Tibial artery (tissue), 4 donors: ENCODE measurements at regions not wholly inside any gene's neighbourhood (a gene's known extent, or its start where the extent isn't known, plus 50 kb on each side); places are given as distances from the start of the nearest gene placed in this dataset.

Experiments
- DNase-seq, 2 donors: peaks; one replicate each; pipeline ENCODE4 v3.0.0-alpha.2; 2019
- H3K27ac ChIP-seq, 2 donors: fragments of 200-600 bp; sonication (generic) in 1 of 2; 1 replicate in 1 of 2; 2 replicates in 1 of 2; pipeline ENCODE4 v1.5.1; 2018 to 2019; ENCODE audit warnings: mild to moderate bottlenecking in 1 of 2
- H3K27me3 ChIP-seq, 2 donors: fragments of 200-600 bp; sonication (generic) in 1 of 2; one replicate each; pipeline versions ENCODE4 v1.5.1 to v1.6.0; 2016 to 2019
- H3K36me3 ChIP-seq, 3 donors: fragments of 200-600 bp; sonication (generic) in 2 of 3; one replicate each; pipeline ENCODE4 v1.5.1; 2016 to 2019; ENCODE audit warnings: mild to moderate bottlenecking in 2 of 3
- H3K4me1 ChIP-seq, 4 donors: fragments of 200-600 bp; sonication (generic) in 2 of 4; 1 replicate in 3 of 4; 2 replicates in 1 of 4; pipeline ENCODE4 v1.5.1; 2016 to 2019
- H3K4me3 ChIP-seq, 2 donors: fragments of 200-600 bp; sonication (generic) in 1 of 2; 1 replicate in 1 of 2; 2 replicates in 1 of 2; pipeline ENCODE4 v1.5.1; 2018 to 2019; ENCODE audit warnings: mild to moderate bottlenecking in 2 of 2
- H3K9me3 ChIP-seq, 3 donors: fragments of 200-600 bp; sonication (generic) in 1 of 3; one replicate each; pipeline ENCODE4 v1.5.1; 2016 to 2019
- CTCF ChIP-seq, 2 experiments: fragments of 200-600 bp in 1 of 2; fragments of 450-650 bp in 1 of 2; IDR thresholded peaks; one replicate each; pipeline ENCODE4 v1.5.1; 2017 to 2019; ENCODE audit warnings: antibody characterized with exemption in 2 of 2, mild to moderate bottlenecking in 1 of 2, moderate library complexity in 1 of 2
- intact Hi-C: fragments of 100-400 bp; cut with DNase I; formaldehyde crosslinking; loops from one replicate; pipeline ENCODE4 v1.15.0; 2023; ENCODE audit warnings: low total_unique reads

GRCh38 chr14:27085500-27085899 lies 487.7 kb upstream of the NOVA1 start:
- intact Hi-C loops = no loop called here
- no peak for DNase-seq
- Histone ChIP-seq H3K27ac (no peak overlapping the region), H3K9me3 (no peaks in the 10 kb centered on the region), H3K27me3 (no peaks in the 10 kb centered on the region), H3K36me3 (no peaks in the 10 kb centered on the region), H3K4me3 (no peak overlapping the region), H3K4me1 (no peaks in the 10 kb centered on the region)
- no peak for TF ChIP-seq CTCF (IDR thresholded peaks at IDR 0.05)

GRCh38 chr14:27090716-27091115 lies 492.9 kb upstream of the NOVA1 start:
- no peaks in the 10 kb centered on the region for H3K27me3 ChIP-seq
- no peaks in the 10 kb centered on the region for H3K9me3 ChIP-seq
- TF ChIP-seq CTCF (IDR thresholded peaks at IDR 0.05) = no peak
- H3K4me3 ChIP-seq = no peak overlapping the region
- H3K4me1 ChIP-seq = no peaks in the 10 kb centered on the region
- DNase-seq = no peak
- H3K27ac ChIP-seq = no peak overlapping the region
- H3K36me3 ChIP-seq = no peaks in the 10 kb centered on the region
- intact Hi-C loops = no loop called here

GRCh38 chr14:27091973-27092372 lies 494.1 kb upstream of the NOVA1 start:
- no peak for TF ChIP-seq CTCF (IDR thresholded peaks at IDR 0.05)
- intact Hi-C loops = no loop called here
- Histone ChIP-seq H3K9me3 (no peaks in the 10 kb centered on the region), H3K27ac (no peak overlapping the region), H3K4me1 (no peaks in the 10 kb centered on the region), H3K36me3 (no peaks in the 10 kb centered on the region), H3K27me3 (no peaks in the 10 kb centered on the region), H3K4me3 (no peak overlapping the region)
- no peak for DNase-seq

GRCh38 chr14:27096091-27096490 lies 498.3 kb upstream of the NOVA1 start:
- intact Hi-C loops = no loop called here
- no peaks in the 10 kb centered on the region for H3K9me3 ChIP-seq
- no peak for DNase-seq
- no peak overlapping the region for H3K4me3 ChIP-seq
- no peak for TF ChIP-seq CTCF (IDR thresholded peaks at IDR 0.05)
- H3K27ac ChIP-seq = no peak overlapping the region
- H3K36me3 ChIP-seq = no peaks in the 10 kb centered on the region
- no peaks in the 10 kb centered on the region for H3K27me3 ChIP-seq
- no peaks in the 10 kb centered on the region for H3K4me1 ChIP-seq

GRCh38 chr14:27098451-27098850 lies 500.6 kb upstream of the NOVA1 start:
- no peaks in the 10 kb centered on the region for H3K4me1 ChIP-seq
- H3K36me3 ChIP-seq = no peaks in the 10 kb centered on the region
- intact Hi-C loops = no loop called here
- no peak for DNase-seq
- no peak overlapping the region for H3K27ac ChIP-seq
- no peaks in the 10 kb centered on the region for H3K9me3 ChIP-seq
- no peak for TF ChIP-seq CTCF (IDR thresholded peaks at IDR 0.05)
- no peaks in the 10 kb centered on the region for H3K27me3 ChIP-seq
- H3K4me3 ChIP-seq = no peak overlapping the region

- Histone ChIP-seq H3K27me3 (no peaks in the 10 kb centered on the region), H3K27ac (no peak overlapping the region), H3K36me3 (no peaks in the 10 kb centered on the region), H3K4me3 (no peak overlapping the region), H3K4me1 (no peaks in the 10 kb centered on the region), H3K9me3 (no peaks in the 10 kb centered on the region)
- TF ChIP-seq CTCF (IDR thresholded peaks at IDR 0.05) = no peak
- intact Hi-C loops = no loop called here
- DNase-seq = no peak
These were observed 516.3 kb upstream of the NOVA1 start for GRCh38 chr14:27114180-27114579.
